Mucosa of gallbladder (tissue), 1 donor: ENCODE measurements at regions not wholly inside any gene's neighbourhood (a gene's known extent, or its start where the extent isn't known, plus 50 kb on each side); places are given as distances from the start of the nearest gene placed in this dataset.
"Not testable (repeated sequence)": the region's sequence is repeated elsewhere in the genome, so short reads cannot be mapped to it uniquely, and the experiment has no call there.

Experiments used
- DNase-seq: peaks from one replicate; pipeline ENCODE4 v3.0.0-alpha.2; 2020; ENCODE audit warnings: low spot score
- donor health status: DM: no; HTN: no; CAD: no.

GRCh38 chr9:28464481-28465216 is 891.4 kb upstream of the C9orf72 start:
- DNase-seq: no peak

- DNase-seq: no peak
These were observed 898.0 kb upstream of the C9orf72 start for GRCh38 chr9:28471261-28471660.

GRCh38 chr9:28487561-28487960 is 914.3 kb upstream of the C9orf72 start:
- no peak for DNase-seq

GRCh38 chr9:28491121-28491520 is 917.8 kb upstream of the C9orf72 start:
- DNase-seq: no peak

DNA sequence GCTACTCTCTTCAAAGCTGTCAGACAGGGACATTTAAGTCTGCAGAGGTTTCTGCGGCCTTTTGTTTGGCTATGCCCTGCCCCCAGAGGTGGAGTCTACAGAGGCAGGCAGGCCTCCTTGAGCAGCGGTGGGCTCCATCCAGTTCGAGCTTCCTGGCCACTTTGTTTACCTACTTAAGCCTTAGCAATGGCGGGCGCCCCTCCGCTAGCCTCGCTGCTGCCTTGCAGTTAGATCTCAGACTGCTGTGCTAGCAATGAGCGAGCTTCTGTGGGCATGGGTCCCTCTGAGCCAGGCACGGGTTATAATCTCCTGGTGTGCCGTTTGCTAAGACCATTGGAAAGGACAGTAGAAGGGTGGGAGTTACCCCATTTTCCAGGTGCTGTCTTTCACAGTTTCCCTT is 924.9 kb upstream of the C9orf72 start:
- DNase-seq: not testable (repeated sequence)

DNA sequence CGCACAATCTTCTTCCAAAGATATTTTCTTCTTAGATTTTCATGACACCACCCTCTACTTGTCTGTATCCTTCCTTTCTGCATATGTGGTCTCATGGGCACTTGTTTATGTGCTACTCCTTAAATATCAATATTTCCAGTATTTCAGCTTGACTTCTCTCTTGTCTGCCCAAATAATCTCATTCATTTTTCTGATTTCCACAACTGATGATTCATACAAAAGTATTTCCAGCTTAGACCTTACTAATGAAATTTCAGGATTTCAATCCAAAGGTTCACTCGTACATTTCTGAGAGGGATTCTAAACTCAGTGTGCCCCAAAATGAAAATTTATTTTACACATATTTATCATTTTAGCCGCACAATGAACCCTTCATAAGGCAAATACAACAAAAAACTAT is 928.9 kb upstream of the C9orf72 start:
- DNase-seq: no peak

DNA sequence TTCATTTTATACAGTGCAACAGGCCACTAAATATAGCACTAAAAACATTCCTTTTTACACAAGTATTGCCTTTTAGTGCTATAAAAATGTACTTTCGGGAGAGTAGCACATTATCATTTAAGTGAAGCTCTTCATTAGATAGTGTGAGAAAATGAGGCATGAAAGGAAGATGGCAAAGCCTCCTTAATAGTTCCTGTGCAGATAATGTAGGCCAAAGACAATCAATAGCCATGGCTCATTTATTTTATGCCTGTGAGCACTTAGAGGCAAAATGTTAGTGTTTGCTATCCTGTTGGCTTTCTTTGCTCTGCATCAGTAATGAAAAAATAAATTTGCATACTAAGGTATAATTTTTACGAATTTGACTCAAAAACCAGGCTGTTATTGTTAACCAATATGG is 929.5 kb upstream of the C9orf72 start:
- no peak for DNase-seq

- no peak for DNase-seq
These were observed 930.3 kb upstream of the C9orf72 start for GRCh38 chr9:28503573-28503972.

GRCh38 chr9:28518439-28518838 is 945.2 kb upstream of the C9orf72 start:
- DNase-seq: no peak

- not testable (repeated sequence) for DNase-seq
These were observed 951.0 kb upstream of the C9orf72 start for GRCh38 chr9:28524309-28524708.

- no peak for DNase-seq
These were observed 954.8 kb upstream of the C9orf72 start for GRCh38 chr9:28528049-28528448.

- no peak for DNase-seq
These were observed 964.9 kb upstream of the C9orf72 start for GRCh38 chr9:28538132-28538531.

DNA sequence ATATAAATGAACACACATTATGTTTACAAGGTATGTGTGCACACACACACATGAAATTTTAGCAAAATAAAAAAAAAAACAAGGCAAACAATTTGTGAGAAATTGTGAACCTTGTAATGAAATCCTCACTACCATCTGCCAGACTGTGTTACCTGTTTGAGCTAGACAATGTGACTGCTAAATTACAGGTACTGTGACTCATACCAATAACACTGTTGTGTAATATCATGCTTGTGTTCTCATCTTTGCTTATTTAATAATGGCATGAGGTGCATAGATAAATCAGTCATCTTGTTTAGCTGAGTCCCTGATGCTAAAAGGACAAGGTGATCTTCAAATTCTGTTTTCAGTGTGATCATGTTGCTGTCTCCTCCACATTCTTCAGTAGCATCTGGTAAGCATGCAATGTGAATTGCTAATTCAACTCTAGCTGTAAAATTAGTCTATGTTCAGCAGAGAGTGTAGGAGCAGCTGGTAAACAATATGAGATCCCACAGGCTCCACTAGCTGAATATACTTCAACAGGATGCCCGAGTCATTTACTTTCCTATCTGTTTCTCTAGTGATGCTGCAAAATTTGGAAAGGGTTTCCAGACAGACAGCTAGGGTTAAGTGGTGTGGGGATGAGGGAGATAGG is 966.3 kb upstream of the C9orf72 start:
- no peak for DNase-seq

DNA sequence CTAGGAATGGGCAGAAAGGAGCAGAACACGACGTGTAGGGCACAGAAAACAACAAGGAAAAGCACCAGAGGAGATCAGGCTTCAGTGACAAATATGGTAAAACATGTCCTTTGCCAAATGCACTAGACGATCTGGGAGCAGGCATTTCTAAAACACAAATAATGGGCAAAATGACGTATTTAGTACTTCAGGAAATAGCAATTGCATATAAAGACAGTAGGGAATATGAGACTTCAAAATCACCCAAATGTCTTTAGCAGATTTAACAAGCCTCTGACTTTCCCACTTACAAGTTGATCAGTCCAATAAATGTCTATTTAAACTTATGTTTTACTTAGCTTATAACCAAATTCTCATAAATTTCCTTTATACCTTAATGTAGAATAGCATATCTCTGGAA is 969.6 kb upstream of the C9orf72 start:
- no peak for DNase-seq

DNA sequence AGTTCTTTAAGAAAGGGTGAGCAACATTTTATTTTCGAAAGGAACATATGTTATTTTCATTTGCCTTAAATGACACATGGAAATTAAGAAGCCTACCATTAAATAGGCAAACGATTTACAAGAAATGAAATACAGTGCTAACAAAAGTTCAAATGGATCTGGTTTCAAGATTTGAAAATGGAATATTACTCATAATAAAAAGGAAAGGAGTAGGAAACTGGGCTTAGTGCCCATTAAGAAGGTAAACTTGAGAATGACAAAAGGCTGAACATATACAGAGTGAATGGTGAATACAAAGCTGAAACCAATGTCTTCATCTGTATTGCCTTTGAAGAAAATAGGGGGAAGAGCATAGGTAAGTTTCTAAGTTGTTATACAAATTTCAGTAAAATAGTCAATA is 974.2 kb upstream of the C9orf72 start:
- DNase-seq: no peak

- no peak for DNase-seq
These were observed 990.1 kb upstream of the C9orf72 start for GRCh38 chr9:28563291-28563934.

- no peak for DNase-seq
These were observed 1010.6 kb upstream of the C9orf72 start for GRCh38 chr9:28583832-28584231.

- no peak for DNase-seq
These were observed 1011.3 kb upstream of the C9orf72 start for GRCh38 chr9:28584542-28584941.

GRCh38 chr9:28587052-28587451 is 1013.8 kb upstream of the C9orf72 start:
- no peak for DNase-seq

DNA sequence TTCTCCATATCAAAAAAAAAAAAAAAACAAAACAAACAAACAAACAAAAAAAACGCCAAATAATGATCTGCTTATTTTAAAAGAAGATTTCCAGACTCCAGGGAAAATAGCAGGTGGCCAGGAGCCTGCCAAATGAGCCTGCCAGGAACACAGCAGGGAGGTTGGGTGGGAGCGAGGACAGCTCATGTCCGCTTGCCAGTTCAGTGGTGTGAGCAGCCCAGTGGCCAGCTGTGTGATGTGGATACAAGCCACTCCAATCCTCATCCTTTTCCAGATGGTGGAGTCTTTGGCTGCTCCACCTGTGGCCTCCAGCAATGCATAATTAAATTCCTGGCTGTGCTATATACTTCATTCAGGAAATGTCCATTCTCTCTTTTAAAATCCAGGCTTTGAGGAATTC is 1025.1 kb upstream of the C9orf72 start:
- no peak for DNase-seq

- DNase-seq: no peak
These were observed 1026.9 kb upstream of the C9orf72 start for GRCh38 chr9:28600226-28600625.

GRCh38 chr9:28607843-28608242 is 1034.6 kb upstream of the C9orf72 start:
- DNase-seq: no peak

DNA sequence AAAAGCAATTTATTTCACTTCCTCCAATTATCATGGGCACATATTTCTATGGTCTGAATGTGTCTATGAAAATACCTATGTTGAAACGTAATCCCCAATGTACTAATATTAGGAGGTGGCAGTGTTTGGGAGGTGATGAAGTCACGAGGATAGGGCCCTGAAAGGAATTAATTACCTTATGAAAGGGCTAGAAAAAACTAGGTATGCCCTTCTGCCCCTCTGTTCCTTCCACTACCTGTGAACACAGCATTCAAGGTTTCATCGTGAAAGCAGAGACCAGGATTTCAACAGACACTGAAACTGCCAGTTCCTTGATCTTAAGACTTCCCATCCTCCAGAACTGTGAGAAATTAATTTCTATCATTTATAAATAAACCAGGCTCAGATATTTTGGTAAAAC is 1037.1 kb upstream of the C9orf72 start:
- DNase-seq: no peak
